Lung (tissue), 11 donors: ENCODE measurements at regions not wholly inside any gene's neighbourhood (a gene's known extent, or its start where the extent isn't known, plus 50 kb on each side); places are given as distances from the start of the nearest gene placed in this dataset.
"Not testable (repeated sequence)": the region's sequence is repeated elsewhere in the genome, so short reads cannot be mapped to it uniquely, and the experiment has no call there.

Source experiments
- ATAC-seq: fragments of 200-7000 bp; cut with Tn5 transposase; one replicate; pipeline ENCODE4 v1.9.1; 2020; ENCODE audit warnings: moderate number of reproducible peaks; ENCODE audit not compliant: insufficient read depth, low FRiP score
- DNase-seq, 3 donors: peaks; one replicate each; pipeline ENCODE4 v3.0.0-alpha.2; 2013 to 2017
- H3K27ac ChIP-seq, 2 donors: one replicate each; pipeline ENCODE4 v1.5.1; 2013; ENCODE audit warnings: mild to moderate bottlenecking in 2 of 2, moderate library complexity in 2 of 2, control low read depth in 1 of 2, inconsistent platforms in 1 of 2, low read depth in 1 of 2, low read length in 1 of 2
- H3K27me3 ChIP-seq, 3 donors: one replicate each; pipeline ENCODE4 v1.5.1; 2013; ENCODE audit warnings: low read length in 2 of 3; ENCODE audit not compliant: control insufficient read depth in 3 of 3, insufficient read depth in 3 of 3
- H3K36me3 ChIP-seq, 4 donors: one replicate each; pipeline ENCODE4 v1.5.1; 2013; ENCODE audit warnings: low read length in 4 of 4, mild to moderate bottlenecking in 1 of 4, moderate library complexity in 1 of 4; ENCODE audit not compliant: control insufficient read depth in 4 of 4, insufficient read depth in 4 of 4
- H3K4me1 ChIP-seq, 5 donors: one replicate each; pipeline ENCODE4 v1.5.1; 2013; ENCODE audit warnings: low read length in 5 of 5, mild to moderate bottlenecking in 2 of 5, moderate library complexity in 1 of 5; ENCODE audit not compliant: control insufficient read depth in 5 of 5, insufficient read depth in 5 of 5
- H3K4me3 ChIP-seq: one replicate; pipeline ENCODE4 v1.5.1; 2013; ENCODE audit warnings: mild to moderate bottlenecking, control low read depth, moderate library complexity
- H3K9ac ChIP-seq, 2 donors: one replicate each; pipeline ENCODE4 v1.5.1; 2013; ENCODE audit warnings: low read length in 2 of 2, control low read depth in 1 of 2; ENCODE audit not compliant: insufficient read depth in 1 of 2
- H3K9me3 ChIP-seq, 4 donors: one replicate each; pipeline ENCODE4 v1.5.1; 2013; ENCODE audit warnings: low read length in 3 of 4, mild to moderate bottlenecking in 1 of 4, moderate library complexity in 1 of 4; ENCODE audit not compliant: control insufficient read depth in 4 of 4, insufficient read depth in 3 of 4
- WGBS, 2 donors: extraction: QIAGEN DNeasy Blood & Tissue Kit; methylation state at CpG; one replicate each; pipeline ENCODE4 v1.1.7; 2013; 5-methylcytosine and 5-hydroxymethylcytosine counted together
- TF ChIP-seq, protein P1 (sequence below): IDR thresholded peaks from 2 replicates; pipeline ENCODE4 v1.5.1; 2012; ENCODE audit warnings: mild to moderate bottlenecking; ENCODE audit errors: control extremely low read depth, extremely low read depth
- donor health status: control.
- donor health status: control.
- donor health status: Bipolar disorder and iron deficiency.
- donor health status: healthy.
- donor health status: DM: yes; HTN: yes; CAD: no.

DNA sequence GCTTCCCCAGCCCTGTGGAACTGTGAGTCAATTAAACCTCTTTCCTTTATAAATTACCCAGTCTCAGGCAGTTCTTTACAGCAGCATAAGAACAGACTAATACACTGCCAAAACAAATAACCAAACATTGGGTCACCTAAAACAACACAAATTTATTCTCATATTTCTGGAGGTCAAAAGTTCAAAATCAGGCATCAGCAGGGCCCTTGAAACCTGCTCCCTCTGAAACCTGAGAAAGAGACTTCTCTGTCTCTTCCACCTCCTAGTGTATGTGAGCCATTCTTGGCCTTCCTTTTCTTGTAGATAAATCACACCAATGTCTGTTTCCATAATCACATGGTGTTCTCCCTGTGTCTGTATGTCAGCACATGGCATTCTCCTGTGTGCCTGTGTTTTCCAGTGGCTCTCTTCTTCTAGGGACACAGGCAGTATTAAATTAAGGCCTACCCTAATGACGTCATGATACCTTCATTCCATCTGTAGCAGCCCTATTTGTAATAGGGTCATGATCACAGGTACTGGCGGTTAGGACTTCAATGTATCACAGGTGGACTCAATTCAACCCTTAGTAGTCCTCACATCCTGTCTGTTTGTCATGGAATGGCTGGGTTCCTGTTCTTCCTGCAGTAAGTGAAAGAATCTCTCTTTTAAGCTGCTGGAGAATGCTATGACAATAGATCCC is 147.3 kb upstream of the CLNK start:
- DNase-seq (no peak), ATAC-seq (no peak)
- 87 to 90% methylated on average over 2 of the region's 2 CpGs for WGBS, 2 donors
- no peak overlapping the region for H3K4me3 ChIP-seq
- no peak overlapping the region for H3K27ac ChIP-seq
- TF ChIP-seq, protein P1, sequence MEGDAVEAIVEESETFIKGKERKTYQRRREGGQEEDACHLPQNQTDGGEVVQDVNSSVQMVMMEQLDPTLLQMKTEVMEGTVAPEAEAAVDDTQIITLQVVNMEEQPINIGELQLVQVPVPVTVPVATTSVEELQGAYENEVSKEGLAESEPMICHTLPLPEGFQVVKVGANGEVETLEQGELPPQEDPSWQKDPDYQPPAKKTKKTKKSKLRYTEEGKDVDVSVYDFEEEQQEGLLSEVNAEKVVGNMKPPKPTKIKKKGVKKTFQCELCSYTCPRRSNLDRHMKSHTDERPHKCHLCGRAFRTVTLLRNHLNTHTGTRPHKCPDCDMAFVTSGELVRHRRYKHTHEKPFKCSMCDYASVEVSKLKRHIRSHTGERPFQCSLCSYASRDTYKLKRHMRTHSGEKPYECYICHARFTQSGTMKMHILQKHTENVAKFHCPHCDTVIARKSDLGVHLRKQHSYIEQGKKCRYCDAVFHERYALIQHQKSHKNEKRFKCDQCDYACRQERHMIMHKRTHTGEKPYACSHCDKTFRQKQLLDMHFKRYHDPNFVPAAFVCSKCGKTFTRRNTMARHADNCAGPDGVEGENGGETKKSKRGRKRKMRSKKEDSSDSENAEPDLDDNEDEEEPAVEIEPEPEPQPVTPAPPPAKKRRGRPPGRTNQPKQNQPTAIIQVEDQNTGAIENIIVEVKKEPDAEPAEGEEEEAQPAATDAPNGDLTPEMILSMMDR: no peak
- no peaks in the 10 kb centered on the region for H3K36me3 ChIP-seq
- no peaks in the 10 kb centered on the region for H3K9me3 ChIP-seq
- no peaks in the 10 kb centered on the region for H3K27me3 ChIP-seq
- H3K9ac ChIP-seq: no peak overlapping the region
- H3K4me1 ChIP-seq: no peaks in the 10 kb centered on the region

DNA sequence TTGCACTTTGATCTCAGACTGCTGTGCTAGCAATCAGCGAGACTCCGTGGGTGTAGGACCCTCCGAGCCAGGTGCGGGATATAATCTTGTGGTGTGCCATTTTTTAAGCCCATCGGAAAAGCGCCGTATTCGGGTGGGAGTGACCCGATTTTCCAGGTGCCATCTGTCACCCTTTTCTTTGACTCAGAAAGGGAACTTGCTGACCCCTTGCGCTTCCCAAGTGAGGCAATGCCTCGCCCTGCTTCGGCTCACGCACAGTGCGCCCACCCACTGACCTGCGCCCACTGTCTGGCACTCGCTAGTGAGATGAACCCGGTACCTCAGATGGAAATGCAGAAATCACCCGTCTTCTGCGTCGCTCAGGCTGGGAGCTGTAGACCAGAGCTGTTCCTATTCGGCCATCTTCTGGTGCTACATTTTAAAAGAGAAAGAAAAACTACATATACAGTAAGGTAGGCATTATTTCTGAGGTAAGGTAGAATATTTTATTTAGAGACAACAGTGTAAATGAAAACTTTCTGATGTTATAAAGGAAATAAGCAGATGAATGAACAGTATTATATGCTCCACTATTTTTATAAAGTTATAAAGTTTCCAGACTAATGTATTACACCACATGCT is 144.5 kb upstream of the CLNK start:
- WGBS, 2 donors: 96% methylated on average over 21 of the region's 21 CpGs
- H3K27me3 ChIP-seq, H3K9me3 ChIP-seq, ATAC-seq, H3K4me1 ChIP-seq, H3K9ac ChIP-seq, H3K27ac ChIP-seq, H3K4me3 ChIP-seq, DNase-seq, H3K36me3 ChIP-seq: not testable (repeated sequence)

DNA sequence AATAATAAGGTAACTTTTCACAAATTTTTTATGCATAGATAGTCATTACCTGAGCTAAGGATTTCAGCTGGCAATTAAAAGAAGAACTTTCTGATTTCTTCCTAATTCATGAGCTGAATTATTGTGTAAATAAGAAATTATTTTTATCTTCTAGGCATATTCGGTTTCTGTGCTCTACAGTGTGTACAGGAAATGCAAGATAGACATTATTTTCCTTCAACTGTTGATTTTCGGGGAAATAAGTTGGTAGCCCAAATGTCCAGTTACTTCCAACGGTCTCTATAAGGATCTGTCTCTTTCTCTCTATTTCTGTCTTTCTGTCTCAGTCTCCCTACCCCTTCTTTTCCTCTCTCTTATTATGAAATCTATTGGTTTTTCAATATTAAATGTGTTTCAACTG is 137.3 kb upstream of the CLNK start:
- WGBS, 2 donors: 84 to 91% methylated on average over 3 of the region's 3 CpGs
- Histone ChIP-seq H3K9me3 (no peaks in the 10 kb centered on the region), H3K27me3 (no peaks in the 10 kb centered on the region), H3K27ac (no peak overlapping the region), H3K4me3 (no peak overlapping the region), H3K4me1 (no peaks in the 10 kb centered on the region), H3K9ac (no peak overlapping the region), H3K36me3 (no peaks in the 10 kb centered on the region)
- DNase-seq: no peak
- TF ChIP-seq, protein P1: no peak
- no peak for ATAC-seq

DNA sequence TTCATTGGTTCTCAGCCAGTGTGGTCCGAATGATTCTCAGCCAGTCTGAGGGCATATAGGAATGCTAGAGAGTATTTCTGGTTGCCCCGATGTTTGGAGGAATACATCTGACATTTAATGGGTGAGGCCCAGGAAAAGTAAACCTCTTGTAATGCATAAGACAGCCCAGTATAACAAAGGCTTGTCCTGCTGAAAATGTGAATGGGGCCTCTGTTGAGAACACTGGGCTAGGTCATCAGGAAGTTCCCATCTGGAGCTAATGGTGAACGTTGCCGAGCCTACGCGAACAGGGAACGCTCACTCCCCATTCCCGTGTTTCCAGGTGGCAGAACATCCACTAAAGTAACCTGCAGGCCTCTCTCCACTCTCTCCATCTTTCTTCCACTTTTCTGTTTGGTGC is 132.0 kb upstream of the CLNK start:
- Histone ChIP-seq H3K36me3 (no peaks in the 10 kb centered on the region), H3K27ac (no peak overlapping the region), H3K27me3 (no peaks in the 10 kb centered on the region), H3K4me3 (no peak overlapping the region), H3K9ac (no peak overlapping the region), H3K4me1 (no peaks in the 10 kb centered on the region), H3K9me3 (no peaks in the 10 kb centered on the region)
- WGBS, 2 donors: 92 to 94% methylated on average over 8 of the region's 8 CpGs
- DNase-seq: no peak
- TF ChIP-seq, protein P1: no peak
- no peak for ATAC-seq
